ENCODE measurements at regions not wholly inside any gene's neighbourhood (a gene's known extent, or its start where the extent isn't known, plus 50 kb on each side); places are given as distances from the start of the nearest gene placed in this dataset.

DNA sequence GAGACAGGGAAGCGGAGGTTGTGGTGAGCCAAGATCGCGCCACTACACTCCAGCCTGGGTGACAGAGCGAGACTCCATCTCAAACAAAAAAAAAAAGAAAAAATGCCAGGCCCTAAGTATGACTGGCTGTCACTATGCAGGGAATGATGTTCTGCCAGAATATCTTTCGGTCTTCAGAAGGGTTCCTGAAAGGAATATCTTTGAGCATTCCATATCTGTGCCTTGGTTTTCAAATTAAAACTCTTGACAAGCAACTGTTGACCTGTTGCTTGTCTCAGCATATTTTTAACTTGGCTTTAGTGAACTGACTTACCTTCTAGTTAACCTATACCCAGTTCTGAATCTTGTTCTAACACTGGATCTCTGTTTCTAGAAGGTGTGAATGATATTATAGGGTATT, 953.2 kb upstream of the FAM98A start:
- TF ChIP-seq, protein P1, sequence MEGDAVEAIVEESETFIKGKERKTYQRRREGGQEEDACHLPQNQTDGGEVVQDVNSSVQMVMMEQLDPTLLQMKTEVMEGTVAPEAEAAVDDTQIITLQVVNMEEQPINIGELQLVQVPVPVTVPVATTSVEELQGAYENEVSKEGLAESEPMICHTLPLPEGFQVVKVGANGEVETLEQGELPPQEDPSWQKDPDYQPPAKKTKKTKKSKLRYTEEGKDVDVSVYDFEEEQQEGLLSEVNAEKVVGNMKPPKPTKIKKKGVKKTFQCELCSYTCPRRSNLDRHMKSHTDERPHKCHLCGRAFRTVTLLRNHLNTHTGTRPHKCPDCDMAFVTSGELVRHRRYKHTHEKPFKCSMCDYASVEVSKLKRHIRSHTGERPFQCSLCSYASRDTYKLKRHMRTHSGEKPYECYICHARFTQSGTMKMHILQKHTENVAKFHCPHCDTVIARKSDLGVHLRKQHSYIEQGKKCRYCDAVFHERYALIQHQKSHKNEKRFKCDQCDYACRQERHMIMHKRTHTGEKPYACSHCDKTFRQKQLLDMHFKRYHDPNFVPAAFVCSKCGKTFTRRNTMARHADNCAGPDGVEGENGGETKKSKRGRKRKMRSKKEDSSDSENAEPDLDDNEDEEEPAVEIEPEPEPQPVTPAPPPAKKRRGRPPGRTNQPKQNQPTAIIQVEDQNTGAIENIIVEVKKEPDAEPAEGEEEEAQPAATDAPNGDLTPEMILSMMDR (IDR thresholded peaks at IDR 0.05) = no peak
- no peak for TF ChIP-seq POLR2A (IDR thresholded peaks at IDR 0.05)
